GM23338 (cell line): ENCODE measurements at regions not wholly inside any gene's neighbourhood (a gene's known extent, or its start where the extent isn't known, plus 50 kb on each side); places are given as distances from the start of the nearest gene placed in this dataset.
"Not testable (repeated sequence)": the region's sequence is repeated elsewhere in the genome, so short reads cannot be mapped to it uniquely, and the experiment has no call there.

Experiments
- EZH2phosphoT487 ChIP-seq: fragments of 200-600 bp; sonication (generic); IDR thresholded peaks from one replicate; pipeline ENCODE4 v1.8.1; 2018; ENCODE audit warnings: antibody characterized with exemption; ENCODE audit not compliant: unreplicated experiment
- POLR2AphosphoS5 ChIP-seq: IDR thresholded peaks from 2 replicates; pipeline ENCODE4 v1.6.1; 2016; ENCODE audit warnings: antibody characterized with exemption, low read depth
- REST ChIP-seq: IDR thresholded peaks from one replicate; pipeline ENCODE4 v1.6.1; 2018; ENCODE audit warnings: antibody characterized with exemption; ENCODE audit not compliant: unreplicated experiment
- TF ChIP-seq, protein P1 (sequence below), 2 experiments: fragments of 200-600 bp in 1 of 2; sonication (generic) in 1 of 2; conservative IDR thresholded peaks; 2 replicates each; pipeline versions ENCODE4 v1.5.1 to v1.6.1; 2016 to 2017; ENCODE audit warnings: antibody characterized with exemption in 2 of 2, low read depth in 2 of 2, mild to moderate bottlenecking in 2 of 2, moderate library complexity in 1 of 2

- TF ChIP-seq, protein P1, sequence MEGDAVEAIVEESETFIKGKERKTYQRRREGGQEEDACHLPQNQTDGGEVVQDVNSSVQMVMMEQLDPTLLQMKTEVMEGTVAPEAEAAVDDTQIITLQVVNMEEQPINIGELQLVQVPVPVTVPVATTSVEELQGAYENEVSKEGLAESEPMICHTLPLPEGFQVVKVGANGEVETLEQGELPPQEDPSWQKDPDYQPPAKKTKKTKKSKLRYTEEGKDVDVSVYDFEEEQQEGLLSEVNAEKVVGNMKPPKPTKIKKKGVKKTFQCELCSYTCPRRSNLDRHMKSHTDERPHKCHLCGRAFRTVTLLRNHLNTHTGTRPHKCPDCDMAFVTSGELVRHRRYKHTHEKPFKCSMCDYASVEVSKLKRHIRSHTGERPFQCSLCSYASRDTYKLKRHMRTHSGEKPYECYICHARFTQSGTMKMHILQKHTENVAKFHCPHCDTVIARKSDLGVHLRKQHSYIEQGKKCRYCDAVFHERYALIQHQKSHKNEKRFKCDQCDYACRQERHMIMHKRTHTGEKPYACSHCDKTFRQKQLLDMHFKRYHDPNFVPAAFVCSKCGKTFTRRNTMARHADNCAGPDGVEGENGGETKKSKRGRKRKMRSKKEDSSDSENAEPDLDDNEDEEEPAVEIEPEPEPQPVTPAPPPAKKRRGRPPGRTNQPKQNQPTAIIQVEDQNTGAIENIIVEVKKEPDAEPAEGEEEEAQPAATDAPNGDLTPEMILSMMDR (conservative IDR thresholded peaks at IDR 0.05; ENCODE audit: low read depth in 2 of 2): not testable (repeated sequence)
- not testable (repeated sequence) for TF ChIP-seq POLR2AphosphoS5, EZH2phosphoT487, REST
Observed at GRCh38 chr4:138774125-138774524, 241.5 kb upstream of the NOCT start.
